GM21529 (cell line): ENCODE measurements at regions not wholly inside any gene's neighbourhood (a gene's known extent, or its start where the extent isn't known, plus 50 kb on each side); places are given as distances from the start of the nearest gene placed in this dataset.
"Not testable (repeated sequence)": the region's sequence is repeated elsewhere in the genome, so short reads cannot be mapped to it uniquely, and the experiment has no call there.

Experiments
- ATAC-seq: cut with Tn5 transposase; IDR thresholded peaks from one replicate; pipeline ENCODE4 v1.9.1; 2021; ENCODE audit not compliant: unreplicated experiment

- ATAC-seq = not testable (repeated sequence)
Observed at GRCh38 chr15:21357056-21357455, 83.2 kb downstream of the POTEB3 start.

- ATAC-seq = not testable (repeated sequence)
Observed at GRCh38 chr15:21355944-21356343, 84.4 kb downstream of the POTEB3 start.

GRCh38 chr15:21354597-21354996, 85.7 kb downstream of the POTEB3 start:
- not testable (repeated sequence) for ATAC-seq

- not testable (repeated sequence) for ATAC-seq
Observed at GRCh38 chr15:21352670-21353318, 87.5 kb downstream of the POTEB3 start.

- ATAC-seq = not testable (repeated sequence)
Observed at GRCh38 chr15:21344960-21345359, 95.3 kb downstream of the POTEB3 start.

- ATAC-seq = not testable (repeated sequence)
Observed at GRCh38 chr15:21344500-21344899, 95.8 kb downstream of the POTEB3 start.

GRCh38 chr15:21337028-21337427, 103.3 kb downstream of the POTEB3 start:
- ATAC-seq = not testable (repeated sequence)

GRCh38 chr15:21324720-21325460, 115.4 kb downstream of the POTEB3 start:
- not testable (repeated sequence) for ATAC-seq

GRCh38 chr15:21284353-21284752, 155.9 kb downstream of the POTEB3 start:
- peak; percentile 48 for ATAC-seq

- ATAC-seq = peak; percentile 93
Observed at GRCh38 chr15:21283210-21283609, 157.1 kb downstream of the POTEB3 start.

- not testable (repeated sequence) for ATAC-seq
Observed at GRCh38 chr15:21280272-21280671, 160.0 kb downstream of the POTEB3 start.

GRCh38 chr15:21272176-21272982, 167.9 kb downstream of the POTEB3 start:
- ATAC-seq = peak; percentile 57

GRCh38 chr15:21271566-21271965, 168.7 kb downstream of the POTEB3 start:
- ATAC-seq = no peak

- no peak for ATAC-seq
Observed at GRCh38 chr15:21270474-21270873, 169.8 kb downstream of the POTEB3 start.

- not testable (repeated sequence) for ATAC-seq
Observed at GRCh38 chr15:21269673-21270072, 170.6 kb downstream of the POTEB3 start.

GRCh38 chr15:21269121-21269520, 171.2 kb downstream of the POTEB3 start:
- no peak for ATAC-seq

- ATAC-seq = no peak
Observed at GRCh38 chr15:21268436-21268940, 171.8 kb downstream of the POTEB3 start.

- ATAC-seq = no peak
Observed at GRCh38 chr15:21267671-21268395, 172.5 kb downstream of the POTEB3 start.

- no peak for ATAC-seq
Observed at GRCh38 chr15:21267226-21267625, 173.1 kb downstream of the POTEB3 start.

GRCh38 chr15:21265628-21266027, 174.7 kb downstream of the POTEB3 start:
- not testable (repeated sequence) for ATAC-seq
